ENCODE measurements at regions not wholly inside any gene's neighbourhood (a gene's known extent, or its start where the extent isn't known, plus 50 kb on each side); places are given as distances from the start of the nearest gene placed in this dataset.
A peak's percentile ranks its signal among the peaks of the same experiment; 100 is the strongest.

- no peaks in the 10 kb centered on the region for H3K9me3 ChIP-seq (ENCODE audit: insufficient read depth, low read length)
- no peaks in the 10 kb centered on the region for H3K36me3 ChIP-seq (replicated peaks; ENCODE audit: low read depth, low read length)
- no peaks in the 10 kb centered on the region for H3K4me1 ChIP-seq (ENCODE audit: low read length)
- no peak overlapping the region for H3K9ac ChIP-seq (ENCODE audit: low read length)
- no peak overlapping the region for H2AFZ ChIP-seq (ENCODE audit: low read depth, low read length)
- TF ChIP-seq CTCF (IDR thresholded peaks at IDR 0.05; ENCODE audit: low read depth, low read length) (no peak), EZH2phosphoT487 (IDR thresholded peaks at IDR 0.05; ENCODE audit: low read depth) (no peak)
- H3K4me2 ChIP-seq (ENCODE audit: low read length) = no peak overlapping the region
- H3K27me3 ChIP-seq (ENCODE audit: low read depth, low read length) = no peaks in the 10 kb centered on the region
- H3K4me3 ChIP-seq (ENCODE audit: low read length) = no peak overlapping the region
- no peaks in the 10 kb centered on the region for H4K20me1 ChIP-seq (ENCODE audit: insufficient read depth, low read length)
- no peaks in the 10 kb centered on the region for H3K79me2 ChIP-seq (ENCODE audit: low read length)
- no peak overlapping the region for H3K27ac ChIP-seq (ENCODE audit: low read length)
Measured at GRCh38 chr4:132865458-132865857, 283.6 kb upstream of the PCDH10 start.

- Histone ChIP-seq H2AFZ (ENCODE audit: low read depth, low read length) (no peak overlapping the region), H3K4me1 (ENCODE audit: low read length) (no peaks in the 10 kb centered on the region), H4K20me1 (ENCODE audit: insufficient read depth, low read length) (no peaks in the 10 kb centered on the region), H3K9me3 (ENCODE audit: insufficient read depth, low read length) (no peaks in the 10 kb centered on the region), H3K27me3 (ENCODE audit: low read depth, low read length) (no peaks in the 10 kb centered on the region), H3K4me3 (ENCODE audit: low read length) (no peak overlapping the region), H3K9ac (ENCODE audit: low read length) (no peak overlapping the region), H3K79me2 (ENCODE audit: low read length) (no peaks in the 10 kb centered on the region), H3K36me3 (replicated peaks; ENCODE audit: low read depth, low read length) (no peaks in the 10 kb centered on the region), H3K4me2 (ENCODE audit: low read length) (no peak overlapping the region), H3K27ac (ENCODE audit: low read length) (no peak overlapping the region)
- no peak for TF ChIP-seq EZH2phosphoT487 (IDR thresholded peaks at IDR 0.05; ENCODE audit: low read depth)
- TF ChIP-seq CTCF (IDR thresholded peaks at IDR 0.05; ENCODE audit: low read depth, low read length) = no peak
Measured at GRCh38 chr4:132865922-132866321, 283.2 kb upstream of the PCDH10 start.

- no peak overlapping the region for H2AFZ ChIP-seq (ENCODE audit: low read depth, low read length)
- H3K4me2 ChIP-seq (ENCODE audit: low read length) = no peak overlapping the region
- H3K36me3 ChIP-seq (replicated peaks; ENCODE audit: low read depth, low read length) = no peaks in the 10 kb centered on the region
- no peaks in the 10 kb centered on the region for H3K9me3 ChIP-seq (ENCODE audit: insufficient read depth, low read length)
- TF ChIP-seq CTCF (IDR thresholded peaks at IDR 0.05; ENCODE audit: low read depth, low read length) = 0 out of 2 replicates have a peak, but pooled peaks have one; percentile 6
- no peak for TF ChIP-seq EZH2phosphoT487 (IDR thresholded peaks at IDR 0.05; ENCODE audit: low read depth)
- H3K27ac ChIP-seq (ENCODE audit: low read length) = no peak overlapping the region
- no peaks in the 10 kb centered on the region for H3K4me1 ChIP-seq (ENCODE audit: low read length)
- H4K20me1 ChIP-seq (ENCODE audit: insufficient read depth, low read length) = no peaks in the 10 kb centered on the region
- H3K9ac ChIP-seq (ENCODE audit: low read length) = no peak overlapping the region
- no peaks in the 10 kb centered on the region for H3K79me2 ChIP-seq (ENCODE audit: low read length)
- no peaks in the 10 kb centered on the region for H3K27me3 ChIP-seq (ENCODE audit: low read depth, low read length)
- no peak overlapping the region for H3K4me3 ChIP-seq (ENCODE audit: low read length)
Measured at GRCh38 chr4:132866616-132867015, 282.5 kb upstream of the PCDH10 start.

- H3K4me3 ChIP-seq (ENCODE audit: low read length) = no peak overlapping the region
- no peak for TF ChIP-seq CTCF (IDR thresholded peaks at IDR 0.05; ENCODE audit: low read depth, low read length)
- H3K9ac ChIP-seq (ENCODE audit: low read length) = no peak overlapping the region
Measured at GRCh38 chr4:132893787-132894186, 255.3 kb upstream of the PCDH10 start.

More at GRCh38 chr4:132893787-132894186, 255.3 kb upstream of the PCDH10 start:
- no peaks in the 10 kb centered on the region for H4K20me1 ChIP-seq (ENCODE audit: insufficient read depth, low read length)
- H2AFZ ChIP-seq (ENCODE audit: low read depth, low read length) = no peak overlapping the region
- H3K9me3 ChIP-seq (ENCODE audit: insufficient read depth, low read length) = no peaks in the 10 kb centered on the region
- H3K36me3 ChIP-seq (replicated peaks; ENCODE audit: low read depth, low read length) = no peaks in the 10 kb centered on the region
- H3K27ac ChIP-seq (ENCODE audit: low read length) = no peak overlapping the region
- no peaks in the 10 kb centered on the region for H3K27me3 ChIP-seq (ENCODE audit: low read depth, low read length)
- H3K4me1 ChIP-seq (ENCODE audit: low read length) = no peaks in the 10 kb centered on the region
- no peaks in the 10 kb centered on the region for H3K79me2 ChIP-seq (ENCODE audit: low read length)
- H3K4me2 ChIP-seq (ENCODE audit: low read length) = no peak overlapping the region

Data from OCI-LY3 (cell line).